Activated naive CD4-positive, alpha-beta T cell (primary cell): ENCODE measurements at regions not wholly inside any gene's neighbourhood (a gene's known extent, or its start where the extent isn't known, plus 50 kb on each side); places are given as distances from the start of the nearest gene placed in this dataset.
"Not testable (repeated sequence)": the region's sequence is repeated elsewhere in the genome, so short reads cannot be mapped to it uniquely, and the experiment has no call there.

Source experiments
- DNase-seq, 4 experiments: peaks; one replicate each; lab custom pipeline; 2025; lab: John Stamatoyannopoulos, UW

DNA sequence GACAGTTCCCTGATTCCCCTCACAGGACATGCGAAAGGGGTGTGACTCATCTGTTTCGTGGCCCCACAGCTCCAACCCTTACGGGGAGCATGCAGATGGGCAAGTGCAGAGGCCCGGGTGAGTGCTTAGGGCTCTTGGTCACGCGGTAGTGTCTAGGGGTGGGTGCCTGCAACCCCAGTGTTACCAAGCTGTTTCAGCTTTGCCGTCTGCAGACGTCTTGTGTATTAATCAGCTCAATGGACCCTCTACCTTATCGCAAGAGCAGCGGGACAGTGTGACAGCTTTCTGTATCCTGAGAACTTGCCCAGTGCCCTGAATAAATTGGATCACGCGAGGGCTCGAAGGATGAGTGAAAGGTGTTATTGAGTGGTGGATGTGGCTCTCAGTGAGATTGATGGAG lies 816.4 kb upstream of the ANO3 start:
- no peak for DNase-seq

DNA sequence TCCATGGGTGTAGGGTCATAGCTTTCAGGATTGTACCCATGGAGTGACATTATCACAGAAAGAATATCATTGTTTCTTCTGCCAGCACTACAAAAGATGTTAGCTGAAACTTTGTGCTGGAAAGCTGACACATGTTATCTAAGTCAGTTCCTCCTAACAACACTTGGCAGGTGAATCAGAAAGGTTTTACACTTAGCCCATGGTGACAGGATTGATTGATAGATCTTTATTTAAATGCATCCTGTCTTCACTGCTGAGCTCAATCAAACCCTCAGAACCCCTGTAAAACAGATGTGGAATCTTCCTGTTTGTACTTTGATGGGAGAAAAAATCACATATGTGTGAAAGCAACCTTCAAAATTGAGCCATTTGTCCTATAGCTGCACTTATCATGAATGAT lies 811.5 kb upstream of the ANO3 start:
- DNase-seq, result no peak

DNA sequence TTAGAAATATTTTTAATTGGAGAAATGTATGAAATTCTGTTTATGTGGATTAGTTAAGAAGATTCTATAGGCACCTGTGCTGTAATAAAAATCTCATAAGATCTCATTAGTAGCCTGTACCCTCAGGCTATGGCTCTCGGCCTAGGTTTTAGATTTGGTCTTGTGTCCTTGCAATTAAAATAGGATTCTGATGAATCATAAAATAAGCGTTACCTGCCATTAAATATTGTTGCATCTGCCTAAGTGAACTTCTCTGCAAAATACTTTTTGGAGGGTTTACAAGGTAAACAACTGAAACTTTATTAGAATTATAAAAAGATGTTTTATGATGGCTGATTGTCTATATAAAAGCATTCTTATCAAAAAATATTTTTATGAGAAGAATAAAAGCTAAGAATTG lies 804.1 kb upstream of the ANO3 start:
- no peak for DNase-seq

DNA sequence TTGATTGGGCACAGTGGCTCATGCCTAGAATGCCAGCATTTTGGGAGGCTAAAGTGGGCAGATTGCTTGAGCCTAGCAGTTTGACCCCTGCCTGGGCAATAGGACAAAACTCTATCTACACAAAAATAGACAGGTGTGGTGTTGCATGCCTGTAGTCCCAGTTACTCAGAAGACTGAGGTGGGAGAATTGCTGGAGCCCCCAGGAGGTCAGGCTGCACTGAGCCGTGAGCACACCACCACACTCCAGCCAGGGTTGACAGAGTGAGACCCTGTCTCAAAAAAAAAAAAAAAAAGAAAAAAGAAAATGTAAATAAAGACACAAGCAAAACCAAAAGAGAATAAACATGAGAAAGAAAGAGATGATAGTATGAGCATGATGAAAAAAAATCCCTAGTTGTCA lies 802.4 kb upstream of the ANO3 start:
- DNase-seq, result no peak

DNA sequence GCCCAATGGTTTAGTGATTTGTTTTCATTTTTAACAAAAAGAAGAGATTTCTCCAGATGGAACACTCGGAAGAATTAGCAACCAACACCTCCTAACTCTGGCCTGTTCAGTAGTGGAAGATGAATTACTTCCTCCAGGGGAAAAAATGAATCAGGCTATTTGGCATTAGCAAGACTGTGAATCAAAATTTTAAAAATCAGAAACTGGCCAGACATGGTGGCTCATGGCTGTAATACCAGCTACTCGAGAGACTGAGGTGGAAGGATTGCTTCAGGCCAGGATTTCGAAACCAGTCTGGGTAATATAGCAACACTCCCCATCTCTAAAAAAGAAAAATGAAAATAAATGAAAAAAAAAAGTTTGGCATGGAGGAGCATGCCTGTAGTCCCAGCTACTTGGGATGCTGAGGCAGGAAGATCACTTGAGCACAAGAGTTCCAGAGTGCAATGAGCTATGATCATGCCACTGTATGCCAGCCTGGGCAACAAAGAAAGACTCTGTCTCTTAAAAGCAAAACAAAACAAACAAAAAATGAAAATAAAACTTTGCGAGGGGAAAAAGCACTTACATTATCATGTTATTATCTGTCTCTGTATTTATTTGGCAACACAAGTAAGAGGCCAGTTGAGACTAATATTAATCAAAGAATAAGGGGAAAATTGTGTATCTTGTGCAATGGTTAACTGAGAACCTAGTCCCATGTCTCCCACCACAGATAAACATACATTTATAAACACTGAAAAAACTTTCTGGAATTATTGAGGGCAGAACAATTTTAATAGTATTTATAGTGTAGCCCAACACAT lies 796.3 kb upstream of the ANO3 start:
- DNase-seq, result no peak

DNA sequence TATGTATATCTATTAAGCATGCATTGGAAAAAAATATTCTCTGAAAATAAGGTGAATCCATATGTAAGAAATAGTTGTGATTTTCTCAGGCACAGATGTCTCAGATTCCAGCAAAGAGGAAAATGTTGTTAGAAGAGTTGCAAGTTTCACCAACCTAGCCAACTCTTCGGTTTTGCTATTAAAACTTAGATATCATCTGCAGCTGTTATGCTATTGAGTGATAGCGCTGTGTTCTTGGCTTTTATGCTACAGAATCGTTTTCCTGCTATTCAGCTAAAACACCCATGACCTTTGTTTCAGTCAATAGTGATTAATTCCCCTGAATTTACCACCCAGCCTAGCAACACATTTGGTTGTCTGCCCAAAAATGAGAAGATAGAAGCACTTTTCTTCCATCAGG lies 795.6 kb upstream of the ANO3 start:
- DNase-seq, result no peak

DNA sequence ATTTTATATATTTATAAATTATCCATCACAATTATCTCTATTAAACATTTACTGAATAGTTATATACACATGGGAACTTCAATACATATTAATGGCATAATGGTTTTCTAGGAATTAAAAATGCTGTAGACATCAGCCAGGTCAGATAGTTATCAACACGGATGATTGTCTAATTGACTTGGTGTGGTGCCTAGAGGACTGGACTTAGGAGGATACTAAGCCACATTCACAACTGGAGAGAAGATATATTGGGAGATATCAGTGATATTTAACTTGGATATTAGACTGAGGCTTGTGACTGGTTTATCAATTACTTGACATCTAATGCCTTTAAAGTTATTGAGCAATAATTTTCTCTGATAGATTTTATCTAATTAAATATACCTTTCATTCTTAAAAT lies 794.5 kb upstream of the ANO3 start:
- DNase-seq, result no peak

DNA sequence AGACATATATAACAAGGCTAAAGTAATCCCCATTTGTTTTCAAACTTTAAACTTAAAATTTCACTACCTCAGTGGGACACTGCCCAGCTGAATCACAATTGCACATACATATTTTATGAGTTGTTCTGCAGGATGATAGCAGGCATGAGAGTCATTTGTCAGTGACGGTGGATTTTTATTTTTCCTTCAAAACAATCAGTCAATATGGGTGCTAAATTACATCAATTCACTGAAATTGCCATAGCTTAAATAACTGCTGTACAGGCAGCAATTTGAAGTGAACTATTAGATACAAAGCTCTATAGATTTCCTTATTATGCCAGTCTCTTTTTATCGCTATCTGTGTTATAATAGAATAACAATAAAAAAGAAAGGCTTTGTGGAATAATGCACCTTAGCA lies 784.6 kb upstream of the ANO3 start:
- DNase-seq, result no peak

DNA sequence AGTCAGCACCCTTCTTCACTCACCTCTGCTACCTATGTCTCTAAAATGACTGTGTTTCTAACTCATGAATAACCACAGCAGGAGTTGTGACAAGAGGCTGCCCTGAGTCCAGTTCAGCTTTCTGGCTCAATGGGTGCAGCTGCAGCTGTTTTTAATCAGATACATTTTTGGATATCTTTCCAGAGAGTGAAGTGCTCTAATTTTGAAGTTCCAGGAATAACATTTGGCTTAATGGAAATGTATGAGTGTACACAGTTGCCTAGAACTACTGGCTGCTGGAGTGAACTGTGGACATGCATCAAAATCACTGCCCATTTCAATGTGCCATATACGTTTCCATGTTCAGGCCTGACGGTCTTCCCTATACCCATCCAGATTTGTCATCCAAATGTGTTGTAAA lies 769.5 kb upstream of the ANO3 start:
- DNase-seq, result no peak

DNA sequence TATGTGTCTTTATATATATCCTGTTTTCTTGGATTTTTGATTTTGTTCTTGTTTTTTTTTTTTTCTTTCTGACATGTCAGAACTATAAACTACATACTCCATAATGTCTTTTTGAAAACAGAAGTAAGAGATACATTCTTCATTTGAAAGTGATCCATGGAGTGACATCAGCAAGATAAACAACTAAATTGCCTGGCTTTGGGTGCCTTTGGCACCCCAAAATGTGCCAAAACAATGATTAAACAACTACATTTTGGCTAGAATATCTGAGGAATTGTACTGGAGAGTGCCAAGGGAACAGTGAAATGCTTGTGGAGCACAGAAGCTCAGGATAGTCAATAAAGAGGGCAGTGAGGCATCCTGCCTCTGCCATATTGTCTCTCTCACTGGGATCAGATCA lies 766.1 kb upstream of the ANO3 start:
- DNase-seq, result no peak

DNA sequence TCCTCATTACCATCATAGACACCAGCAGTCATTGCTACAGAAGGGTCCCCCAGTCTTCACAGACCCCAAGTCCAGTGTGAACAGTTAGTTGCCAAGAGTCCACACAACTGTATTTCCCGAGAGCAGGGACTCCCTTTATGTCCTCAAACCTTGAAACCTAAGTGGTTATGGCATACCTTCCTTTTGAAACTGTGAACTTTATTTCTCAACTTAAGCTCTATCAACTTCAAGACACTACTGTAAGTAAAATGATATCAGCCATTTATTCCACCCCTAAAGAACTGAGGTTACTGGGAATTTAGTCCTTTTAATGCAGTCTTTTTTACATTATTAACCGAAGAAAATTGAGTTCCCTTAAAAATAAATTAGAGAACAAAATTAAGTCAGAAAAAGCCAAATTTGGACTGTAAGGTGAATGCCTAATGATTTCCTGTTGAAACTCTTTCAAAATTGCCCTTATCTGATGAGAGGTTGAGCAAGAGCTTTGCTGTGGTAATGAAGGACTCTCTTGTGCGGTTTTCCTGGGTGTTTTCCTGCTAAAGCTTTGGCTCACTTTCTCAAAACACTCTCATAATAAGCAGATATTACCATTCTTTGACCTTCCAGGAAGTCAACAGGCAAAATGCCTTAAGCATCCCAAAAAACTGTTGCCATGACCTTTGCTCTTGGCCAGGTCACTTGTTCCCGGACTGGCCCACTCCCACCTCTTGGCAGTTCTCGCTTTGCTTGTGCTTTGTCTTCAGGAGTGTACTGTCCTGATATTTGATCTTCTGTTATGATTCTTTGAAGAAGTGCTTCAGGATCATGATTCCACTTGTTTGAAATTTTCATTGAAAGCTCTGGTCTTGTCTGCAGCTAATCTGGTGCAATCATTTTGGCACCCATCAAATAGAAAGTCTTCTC lies 765.4 kb upstream of the ANO3 start:
- no peak for DNase-seq

DNA sequence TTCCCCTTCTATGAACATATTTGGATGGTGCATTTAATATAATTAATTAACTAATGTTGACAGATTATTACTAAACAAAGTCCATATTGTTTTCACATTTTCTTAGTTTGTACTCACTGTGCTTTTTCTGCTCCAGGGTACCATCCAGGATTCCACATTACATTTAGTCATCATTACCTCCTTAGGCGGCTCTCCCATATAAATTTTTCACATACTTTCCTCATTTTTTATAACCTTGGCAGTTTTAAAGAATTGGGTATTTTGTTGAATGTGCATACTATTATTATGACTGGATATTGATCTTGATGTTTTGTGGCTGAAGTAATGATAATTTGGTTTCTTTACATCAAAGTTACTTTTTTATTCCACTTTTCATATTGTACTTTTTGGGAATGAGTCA lies 755.6 kb upstream of the ANO3 start:
- no peak for DNase-seq

DNA sequence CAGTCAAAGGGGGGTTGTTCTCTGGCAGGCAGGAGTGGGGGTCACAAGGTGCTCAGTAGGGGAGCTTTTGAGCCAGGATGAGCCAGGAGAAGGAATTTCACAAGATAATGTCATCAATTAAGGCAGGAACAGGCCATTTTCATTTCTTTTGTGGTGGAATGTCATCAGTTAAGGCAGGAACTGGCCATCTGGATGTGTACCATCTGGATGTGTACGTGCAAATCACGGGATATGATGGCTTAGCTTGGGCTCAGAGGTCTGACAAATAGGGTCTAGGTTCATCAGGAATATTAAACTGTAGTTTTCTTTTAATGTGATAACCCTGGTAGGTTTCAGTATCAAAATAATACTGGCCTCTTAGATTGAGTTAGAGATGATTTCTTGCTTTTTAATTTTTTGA lies 752.4 kb upstream of the ANO3 start:
- not testable (repeated sequence) for DNase-seq

DNA sequence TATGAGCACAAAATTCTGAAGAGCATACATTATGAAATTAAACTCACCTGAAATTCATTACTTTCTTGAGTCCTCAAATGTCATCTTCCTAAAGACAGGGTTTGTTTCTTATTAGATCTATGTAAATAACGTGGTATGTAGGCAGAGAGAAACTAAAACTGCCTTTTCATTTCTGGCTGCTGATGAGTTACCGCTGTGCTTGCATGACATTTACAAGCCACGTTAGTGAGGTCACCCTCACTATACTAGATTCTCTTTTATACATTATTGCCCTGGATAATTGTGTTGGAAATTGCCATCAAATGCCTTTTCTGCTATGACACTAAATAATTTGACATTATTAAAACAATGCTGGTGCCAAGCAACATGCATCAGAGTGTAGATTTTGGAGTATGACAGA lies 748.3 kb upstream of the ANO3 start:
- no peak for DNase-seq

DNA sequence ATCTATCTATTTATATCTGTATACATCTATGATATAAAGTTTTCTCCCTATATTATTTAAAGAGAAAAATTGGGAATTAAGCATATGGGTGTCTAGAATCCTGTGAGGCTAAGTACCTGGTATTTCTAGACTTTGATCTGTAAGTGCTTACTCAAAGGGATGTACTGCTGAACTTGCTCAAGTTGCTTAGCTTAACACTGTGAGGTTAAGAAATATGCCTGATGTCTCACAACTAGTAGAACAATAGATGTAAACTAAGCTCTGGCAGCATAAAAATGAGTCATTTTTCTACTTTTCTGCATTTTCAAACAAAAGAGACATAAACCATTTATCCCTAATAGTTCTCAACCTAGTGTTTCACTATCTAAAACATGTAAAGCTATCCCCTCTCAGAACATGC lies 744.4 kb upstream of the ANO3 start:
- DNase-seq, result no peak

DNA sequence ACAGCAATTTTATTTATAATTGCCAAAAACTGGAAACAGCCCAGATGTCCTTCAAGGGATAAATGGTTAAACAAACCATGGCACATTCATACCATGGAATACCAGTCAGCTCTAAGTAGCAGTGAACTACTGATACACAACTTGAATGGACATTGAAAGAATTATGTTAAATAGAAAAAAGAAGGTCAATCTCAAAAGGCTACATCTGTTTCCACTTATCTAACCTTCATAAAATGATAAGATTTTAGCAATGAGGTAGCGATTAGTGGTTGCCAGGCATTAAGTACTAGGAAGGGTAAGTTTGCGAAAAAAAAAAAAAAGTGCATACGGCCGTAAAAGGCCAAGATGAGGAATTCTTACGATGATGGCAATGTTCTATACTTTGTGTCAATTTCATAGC lies 738.7 kb upstream of the ANO3 start:
- DNase-seq, result no peak

DNA sequence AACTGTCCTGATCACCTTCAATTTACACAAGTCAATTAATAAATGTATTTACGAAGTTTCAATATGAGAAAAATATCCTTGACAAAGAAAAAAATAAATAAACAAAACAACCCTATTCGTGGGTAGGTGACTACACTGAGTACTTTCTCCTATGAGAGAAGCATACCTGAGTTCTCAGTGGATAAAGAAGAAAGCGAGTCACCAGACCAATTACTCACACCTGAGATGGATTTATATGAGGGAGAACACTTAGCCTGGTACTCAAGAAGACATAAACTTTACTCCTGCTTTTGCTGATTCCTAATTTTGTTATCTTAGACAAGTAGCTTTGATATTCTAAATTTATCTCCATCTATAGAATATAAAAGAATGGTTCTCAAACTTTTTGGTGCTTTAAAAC lies 735.2 kb upstream of the ANO3 start:
- DNase-seq, result no peak

DNA sequence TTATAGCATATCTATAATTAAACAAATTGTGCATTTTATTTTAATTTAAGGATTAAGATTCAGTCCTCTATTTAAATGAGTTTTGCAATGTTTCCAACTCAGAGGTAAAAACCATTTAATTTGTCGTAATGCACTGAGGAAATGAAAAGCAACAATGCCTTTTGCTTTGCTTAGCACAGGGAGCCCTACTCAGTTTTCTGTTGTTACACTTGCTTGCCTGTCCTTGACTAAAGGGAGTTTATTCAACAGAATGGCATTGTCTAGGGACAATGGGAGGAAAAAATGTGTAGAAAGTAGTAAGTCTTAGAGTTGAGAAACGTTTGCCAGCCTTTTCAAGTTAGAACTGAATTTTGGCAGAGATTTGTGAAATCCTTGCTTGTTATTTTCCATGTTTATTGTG lies 734.2 kb upstream of the ANO3 start:
- no peak for DNase-seq

DNA sequence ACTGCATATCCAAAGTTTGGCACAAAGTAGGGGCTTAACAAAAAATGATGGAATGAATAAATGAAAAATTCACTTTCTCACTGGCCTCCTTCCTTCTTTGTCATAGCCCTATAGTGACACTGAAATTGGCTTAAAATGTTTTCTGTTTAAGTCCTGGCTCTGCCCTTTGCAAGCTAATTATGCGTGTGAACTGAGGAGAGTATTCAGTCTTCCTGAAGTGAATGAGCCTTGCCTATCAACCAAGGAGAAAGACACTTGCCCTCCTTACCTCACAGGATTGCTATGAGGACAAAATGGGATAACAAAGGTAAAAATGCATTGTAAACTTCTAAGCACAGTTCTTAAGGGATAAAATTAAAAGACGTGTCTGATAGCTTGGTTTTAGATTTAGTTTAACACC lies 729.8 kb upstream of the ANO3 start:
- DNase-seq, result no peak

DNA sequence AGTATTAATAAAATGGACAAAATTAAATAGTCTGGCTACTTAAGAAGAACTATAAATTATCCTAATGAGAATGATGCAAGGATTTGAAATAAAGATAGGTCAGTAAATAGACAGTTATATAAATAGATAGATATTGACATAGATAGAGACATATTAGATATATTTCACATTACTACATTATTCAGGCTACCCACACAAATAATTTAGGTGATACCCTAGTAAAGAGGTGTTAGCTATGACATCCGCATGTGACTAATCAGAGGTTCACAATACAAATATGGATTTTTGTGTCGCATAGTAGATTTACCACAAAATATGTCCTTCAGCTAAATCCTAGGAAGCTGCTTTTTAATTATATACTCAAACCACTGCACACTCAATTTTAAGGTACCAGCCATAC lies 729.0 kb upstream of the ANO3 start:
- DNase-seq, result no peak

DNA sequence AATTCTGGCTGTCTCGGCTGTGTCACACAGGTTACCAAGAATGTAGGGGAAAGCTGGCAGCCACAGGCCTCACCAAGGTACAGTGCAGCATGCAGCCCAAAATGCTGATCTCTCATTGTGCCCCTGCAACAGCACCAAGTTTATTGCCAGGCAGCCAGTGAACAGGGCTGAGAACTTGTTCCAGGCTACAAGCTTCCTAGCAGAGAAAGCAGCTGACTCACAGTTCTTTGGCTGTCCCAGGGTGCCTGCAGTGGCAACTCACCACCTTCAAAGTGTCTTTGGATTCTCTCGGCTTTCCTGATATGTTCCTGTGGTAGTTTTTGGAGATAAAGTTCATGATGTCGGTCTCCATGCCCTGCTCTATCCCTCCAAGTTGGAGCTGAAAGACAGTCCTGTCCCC lies 719.1 kb upstream of the ANO3 start:
- no peak for DNase-seq

DNA sequence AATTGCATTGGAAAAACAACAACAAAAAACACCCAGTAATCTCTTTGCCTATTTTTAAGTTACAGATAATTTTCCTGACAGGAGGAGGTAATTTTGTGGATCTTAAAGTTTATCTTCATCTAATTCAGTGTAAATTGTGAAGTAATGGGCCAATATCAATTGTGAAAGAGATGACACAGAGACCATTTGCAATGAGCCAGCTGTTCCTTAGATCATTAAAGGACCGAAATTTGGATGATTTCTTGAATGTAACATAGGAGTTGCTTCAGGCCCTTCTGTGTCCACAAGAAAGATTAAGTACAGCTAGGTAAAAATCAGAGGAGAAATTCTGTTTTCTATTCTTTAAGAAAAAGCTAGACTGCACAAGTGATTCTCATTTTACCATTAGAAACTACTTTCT lies 718.5 kb upstream of the ANO3 start:
- no peak for DNase-seq

DNA sequence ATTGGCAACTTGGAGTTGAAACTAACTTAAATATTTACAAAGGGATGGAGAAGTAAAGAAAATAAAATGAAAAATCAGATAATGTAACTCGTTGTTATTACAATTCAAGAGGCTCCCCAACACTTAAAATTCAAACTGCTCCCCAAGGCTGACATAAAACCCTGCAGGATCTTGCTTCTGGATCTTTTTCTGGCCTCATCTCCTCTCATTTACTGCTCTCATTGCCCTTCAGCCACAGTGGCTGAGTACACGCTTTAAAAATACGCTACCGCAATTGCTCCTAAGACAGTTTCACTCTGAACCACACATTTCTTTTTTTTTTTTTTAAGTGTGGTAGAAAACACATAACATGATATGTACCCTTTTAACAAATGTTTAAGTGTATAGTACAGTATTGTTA lies 718.1 kb upstream of the ANO3 start:
- no peak for DNase-seq

DNA sequence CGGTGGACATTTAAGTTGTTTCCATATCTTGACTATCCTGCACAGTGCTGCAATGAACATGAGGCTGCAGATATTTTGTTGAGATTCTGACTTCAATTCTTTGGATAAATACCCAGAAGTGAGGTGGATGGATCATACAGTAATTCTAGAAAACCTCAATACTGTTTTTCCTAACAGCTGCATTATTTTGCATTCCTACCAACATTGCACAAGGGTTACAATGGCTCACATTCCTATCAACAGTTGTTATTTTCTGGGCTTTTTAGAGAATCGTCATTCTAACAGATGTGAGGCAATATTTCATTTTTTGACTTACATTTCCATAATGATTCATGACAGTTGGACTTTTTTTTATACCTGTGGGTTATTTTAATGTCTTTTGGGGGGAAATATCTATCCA lies 716.9 kb upstream of the ANO3 start:
- DNase-seq, result no peak
